ENCODE measurements at regions not wholly inside any gene's neighbourhood (a gene's known extent, or its start where the extent isn't known, plus 50 kb on each side); places are given as distances from the start of the nearest gene placed in this dataset.

DNA sequence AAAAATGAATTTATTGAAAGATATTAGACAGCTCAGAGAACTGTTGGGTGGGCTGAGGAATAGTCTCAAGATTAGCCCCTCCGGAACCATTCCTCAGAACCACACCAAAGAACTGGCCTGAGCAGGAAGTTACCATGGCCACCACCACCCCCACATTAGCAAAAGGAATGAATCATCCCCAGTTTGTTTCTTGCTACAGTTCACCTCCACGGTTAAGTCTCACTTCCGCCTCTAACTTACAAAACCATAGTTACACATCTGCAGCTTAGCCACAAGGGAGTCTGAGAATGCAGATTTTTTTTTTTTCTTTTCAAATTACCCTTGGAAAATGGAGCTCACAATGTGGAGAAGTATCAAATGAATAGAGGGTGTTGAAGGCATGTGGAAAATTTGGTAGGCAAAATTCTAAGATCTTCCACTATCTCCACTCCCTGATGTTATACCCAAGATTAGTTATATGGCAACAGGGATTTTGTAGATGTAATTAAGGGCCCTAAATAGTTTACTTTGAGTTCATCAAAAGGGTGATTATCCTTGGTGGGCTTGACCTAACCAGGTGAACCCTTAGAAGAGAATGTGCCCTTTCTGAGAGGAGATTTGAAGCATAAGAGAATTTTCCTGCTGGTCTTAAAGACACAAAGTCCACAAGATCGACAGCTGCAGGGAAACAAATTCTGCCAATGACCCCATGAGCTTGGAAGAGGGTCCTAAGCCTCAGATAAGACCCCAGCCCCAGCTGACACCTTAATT, 129.8 kb upstream of the KRR1 start:
- no peaks in the 10 kb centered on the region for H3K36me3 ChIP-seq (ENCODE audit: low read depth)
- no peak for TF ChIP-seq EZH2 (IDR thresholded peaks at IDR 0.05; ENCODE audit: insufficient read depth, poor library complexity, severe bottlenecking)
- no peak for TF ChIP-seq EZH2phosphoT487 (IDR thresholded peaks at IDR 0.05; ENCODE audit: insufficient read depth, low read depth)
- H3K4me1 ChIP-seq (ENCODE audit: insufficient read depth) = peaks cover 28% of the 10 kb centered on the region
- H3K4me2 ChIP-seq (ENCODE audit: unreplicated experiment) = peak overlapping the region; percentile 69
- peak overlapping the region; percentile 73 for H2AFZ ChIP-seq
- peak overlapping the region; percentile 7; the same call in 1 of the 2 replicates for H3K4me3 ChIP-seq
- DNase-seq = peak; percentile 91
- peaks cover 18% of the 10 kb centered on the region for H3F3A ChIP-seq (ENCODE audit: insufficient read depth)
- WGBS, 2 experiments (ENCODE audit: low coverage in 1 of 2, low lambda C conversion rate in 2 of 2, missing lambda C conversion rate in 2 of 2) = 32 to 38% methylated on average over 4 of the region's 4 CpGs
- no peaks in the 10 kb centered on the region for H3K9me2 ChIP-seq (ENCODE audit: insufficient read depth)
- H3K27ac ChIP-seq = peak overlapping the region; percentile 86
- in situ Hi-C loops (cut with MboI) = no loop called here
- H3K27me3 ChIP-seq (replicated peaks; ENCODE audit: insufficient read depth) = no peaks in the 10 kb centered on the region
- H3K9ac ChIP-seq = peak overlapping the region; percentile 58
- H4K20me1 ChIP-seq (ENCODE audit: insufficient read depth) = no peaks in the 10 kb centered on the region
- no peaks in the 10 kb centered on the region for H3K79me2 ChIP-seq (ENCODE audit: insufficient read depth)
- no peaks in the 10 kb centered on the region for H3K9me3 ChIP-seq (ENCODE audit: low read depth)

DNA sequence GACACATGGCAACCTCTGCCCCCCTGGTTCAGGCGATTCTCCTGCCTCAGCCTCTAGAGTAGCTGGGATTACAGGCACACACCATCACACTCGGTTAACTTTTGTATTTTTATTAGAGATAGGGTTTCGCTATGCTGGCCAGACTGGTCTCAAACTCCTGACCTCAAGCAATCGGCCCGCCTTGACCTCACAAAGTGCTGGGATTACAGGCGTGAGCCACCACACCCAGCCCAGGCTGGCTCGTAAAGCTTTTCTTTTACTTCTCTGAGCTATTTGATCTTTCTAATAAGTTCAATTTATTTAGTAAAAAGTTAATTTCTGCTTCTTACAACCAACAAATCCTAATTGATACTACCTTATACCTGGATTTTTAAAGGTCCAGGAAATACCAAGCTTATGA, 127.4 kb upstream of the KRR1 start:
- DNase-seq = no peak
- in situ Hi-C loops (cut with MboI) = no loop called here
- Histone ChIP-seq H2AFZ (no peak overlapping the region), H3K9me3 (ENCODE audit: low read depth) (no peaks in the 10 kb centered on the region), H3K79me2 (ENCODE audit: insufficient read depth) (no peaks in the 10 kb centered on the region), H3K4me1 (ENCODE audit: insufficient read depth) (peaks cover 43% of the 10 kb centered on the region), H3K27me3 (replicated peaks; ENCODE audit: insufficient read depth) (no peaks in the 10 kb centered on the region), H3K4me3 (no peak overlapping the region), H3K4me2 (ENCODE audit: unreplicated experiment) (no peak overlapping the region), H3K9me2 (ENCODE audit: insufficient read depth) (no peaks in the 10 kb centered on the region), H3K9ac (no peak overlapping the region), H3F3A (ENCODE audit: insufficient read depth) (peaks cover 33% of the 10 kb centered on the region), H3K36me3 (ENCODE audit: low read depth) (no peaks in the 10 kb centered on the region), H4K20me1 (ENCODE audit: insufficient read depth) (no peaks in the 10 kb centered on the region), H3K27ac (no peak overlapping the region)
- no peak for TF ChIP-seq EZH2 (IDR thresholded peaks at IDR 0.05; ENCODE audit: insufficient read depth, poor library complexity, severe bottlenecking)
- no peak for TF ChIP-seq EZH2phosphoT487 (IDR thresholded peaks at IDR 0.05; ENCODE audit: insufficient read depth, low read depth)
- WGBS, 2 experiments (ENCODE audit: low coverage in 1 of 2, low lambda C conversion rate in 2 of 2, missing lambda C conversion rate in 2 of 2) = 97 to 98% methylated on average over 7 of the region's 7 CpGs

DNA sequence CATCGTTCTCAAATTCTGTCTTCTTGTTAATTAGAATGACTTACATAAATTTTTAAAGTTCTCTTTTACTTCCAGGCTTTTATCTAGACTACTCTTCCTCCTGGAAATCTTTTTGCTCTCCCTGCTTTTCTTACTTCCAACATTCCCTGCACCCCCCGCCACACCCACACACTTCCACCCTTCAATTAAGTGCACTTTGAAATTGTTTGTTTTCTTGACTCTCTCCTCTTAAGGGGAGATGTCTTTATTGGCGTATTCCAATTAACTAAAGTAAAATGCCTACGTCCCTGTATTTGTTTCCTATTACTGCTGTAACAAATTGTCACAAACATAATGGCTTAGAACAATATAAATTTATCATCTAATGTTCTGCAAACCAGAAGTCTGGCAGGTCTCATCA, 125.2 kb upstream of the KRR1 start:
- Histone ChIP-seq H3K27ac (no peak overlapping the region), H3K4me1 (ENCODE audit: insufficient read depth) (peaks cover 31% of the 10 kb centered on the region), H3K9me2 (ENCODE audit: insufficient read depth) (no peaks in the 10 kb centered on the region), H3K79me2 (ENCODE audit: insufficient read depth) (no peaks in the 10 kb centered on the region), H3K9ac (no peak overlapping the region), H4K20me1 (ENCODE audit: insufficient read depth) (no peaks in the 10 kb centered on the region), H3K9me3 (ENCODE audit: low read depth) (no peaks in the 10 kb centered on the region), H2AFZ (no peak overlapping the region), H3K36me3 (ENCODE audit: low read depth) (no peaks in the 10 kb centered on the region), H3K4me2 (ENCODE audit: unreplicated experiment) (no peak overlapping the region), H3K27me3 (replicated peaks; ENCODE audit: insufficient read depth) (no peaks in the 10 kb centered on the region), H3K4me3 (no peak overlapping the region), H3F3A (ENCODE audit: insufficient read depth) (peaks cover 29% of the 10 kb centered on the region)
- WGBS, 2 experiments (ENCODE audit: low coverage in 1 of 2, low lambda C conversion rate in 2 of 2, missing lambda C conversion rate in 2 of 2) = 95 to 98% methylated on average over 4 of the region's 4 CpGs
- no peak for DNase-seq
- in situ Hi-C loops (cut with MboI) = no loop called here
- TF ChIP-seq EZH2 (IDR thresholded peaks at IDR 0.05; ENCODE audit: insufficient read depth, poor library complexity, severe bottlenecking) = no peak
- TF ChIP-seq EZH2phosphoT487 (IDR thresholded peaks at IDR 0.05; ENCODE audit: insufficient read depth, low read depth) = no peak

DNA sequence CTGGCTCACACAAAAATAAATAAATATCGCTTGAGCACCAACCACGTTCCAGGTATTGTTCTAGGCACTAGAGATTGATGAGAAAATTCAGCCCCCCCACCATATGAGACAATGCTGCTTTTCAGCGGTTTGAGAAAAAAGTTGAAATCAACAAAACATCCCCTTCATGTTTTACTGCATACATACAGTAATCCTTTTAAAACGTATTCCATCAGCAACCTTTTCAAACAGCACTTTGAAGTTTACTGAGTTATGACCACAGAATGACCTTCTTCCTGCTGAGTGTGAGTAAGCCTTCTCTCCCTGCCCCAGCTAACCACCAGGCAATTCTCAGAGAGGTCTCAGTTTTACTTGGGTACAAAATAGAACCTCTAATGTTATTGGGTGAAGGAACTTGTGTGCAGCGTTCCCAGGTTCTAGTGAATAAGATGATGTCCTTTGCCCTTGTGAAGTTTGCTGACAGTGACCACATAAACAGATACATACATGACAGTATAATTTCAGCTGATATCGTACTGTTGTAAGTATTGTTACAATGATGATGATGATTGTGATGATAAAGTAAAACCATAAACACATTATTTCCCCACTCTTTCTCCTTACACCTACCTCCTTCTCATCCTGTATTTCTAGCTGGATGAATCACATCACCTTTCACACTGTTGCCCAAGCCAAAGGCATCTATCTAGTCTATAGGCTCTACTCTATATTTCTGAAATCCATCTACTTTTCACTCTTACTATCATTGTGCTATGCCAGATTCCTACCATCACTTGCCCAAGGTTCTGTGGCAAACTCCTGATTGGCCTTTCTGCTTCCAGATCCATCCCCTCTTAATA, 124.4 kb upstream of the KRR1 start:
- H3K27ac ChIP-seq = peak overlapping the region; percentile 56
- WGBS, 2 experiments (ENCODE audit: low coverage in 1 of 2, low lambda C conversion rate in 2 of 2, missing lambda C conversion rate in 2 of 2) = 49 to 53% methylated on average over 6 of the region's 6 CpGs
- in situ Hi-C loops (cut with MboI) = no loop called here

More for the DNA sequence above, 124.4 kb upstream of the KRR1 start:
- Histone ChIP-seq H3K79me2 (ENCODE audit: insufficient read depth) (no peaks in the 10 kb centered on the region), H4K20me1 (ENCODE audit: insufficient read depth) (no peaks in the 10 kb centered on the region), H3K4me2 (ENCODE audit: unreplicated experiment) (peak overlapping the region; percentile 24), H2AFZ (0 out of 2 replicates have a peak overlapping the region, but pooled peaks have one; percentile 4), H3K27me3 (replicated peaks; ENCODE audit: insufficient read depth) (no peaks in the 10 kb centered on the region), H3K4me1 (ENCODE audit: insufficient read depth) (peaks cover 23% of the 10 kb centered on the region), H3K9ac (no peak overlapping the region), H3K36me3 (ENCODE audit: low read depth) (no peaks in the 10 kb centered on the region), H3K4me3 (no peak overlapping the region), H3K9me3 (ENCODE audit: low read depth) (no peaks in the 10 kb centered on the region), H3K9me2 (ENCODE audit: insufficient read depth) (no peaks in the 10 kb centered on the region), H3F3A (ENCODE audit: insufficient read depth) (peaks cover 25% of the 10 kb centered on the region)
- TF ChIP-seq EZH2phosphoT487 (IDR thresholded peaks at IDR 0.05; ENCODE audit: insufficient read depth, low read depth) (0 out of 2 replicates have a peak, but pooled peaks have one; percentile 37), EZH2 (IDR thresholded peaks at IDR 0.05; ENCODE audit: insufficient read depth, poor library complexity, severe bottlenecking) (no peak)
- DNase-seq = peak; percentile 88
